RWPE2 (cell line): ENCODE measurements at regions not wholly inside any gene's neighbourhood (a gene's known extent, or its start where the extent isn't known, plus 50 kb on each side); places are given as distances from the start of the nearest gene placed in this dataset.

Source experiments
- ATAC-seq: fragments of 200-7000 bp; cut with Tn5 transposase; 3 replicates; pipeline ENCODE4 v1.9.1; 2021; ENCODE audit warnings: low read depth
- DNase-seq: peaks from one replicate; pipeline ENCODE4 v3.0.0-alpha.2; 2020; ENCODE audit warnings: low spot score
- H3K27ac ChIP-seq: fragments of 450-650 bp; 2 replicates; pipeline ENCODE4 v1.5.1; 2017; ENCODE audit warnings: mild to moderate bottlenecking; ENCODE audit not compliant: poor library complexity, severe bottlenecking
- H3K27me3 ChIP-seq: fragments of 250-450 bp; sonication (Bioruptor Pico); 2 replicates; pipeline ENCODE4 v1.5.1; 2021; ENCODE audit warnings: mild to moderate bottlenecking, moderate library complexity; ENCODE audit not compliant: insufficient read depth, poor library complexity, severe bottlenecking
- H3K36me3 ChIP-seq: fragments of 250-450 bp; sonication (Bioruptor Pico); 2 replicates; pipeline ENCODE4 v1.5.1; 2020; ENCODE audit warnings: low read depth, mild to moderate bottlenecking, moderate library complexity
- H3K4me1 ChIP-seq: fragments of 250-450 bp; sonication (Bioruptor Pico); 2 replicates; pipeline ENCODE4 v1.5.1; 2021; ENCODE audit warnings: mild to moderate bottlenecking, moderate library complexity; ENCODE audit not compliant: insufficient read depth, poor library complexity, severe bottlenecking
- H3K4me3 ChIP-seq: fragments of 250-450 bp; sonication (Bioruptor Pico); 2 replicates; pipeline ENCODE4 v1.5.1; 2021; ENCODE audit warnings: mild to moderate bottlenecking, moderate library complexity; ENCODE audit not compliant: severe bottlenecking
- H3K9me3 ChIP-seq: fragments of 250-450 bp; sonication (Bioruptor Pico); 2 replicates; pipeline ENCODE4 v1.5.1; 2021; ENCODE audit warnings: mild to moderate bottlenecking, moderate library complexity; ENCODE audit not compliant: severe bottlenecking
- TF ChIP-seq, protein P1 (sequence below): fragments of 450-650 bp; IDR thresholded peaks from one replicate; pipeline ENCODE4 v1.5.1; 2017; ENCODE audit warnings: mild to moderate bottlenecking, moderate library complexity; ENCODE audit not compliant: poor library complexity, severe bottlenecking

DNA sequence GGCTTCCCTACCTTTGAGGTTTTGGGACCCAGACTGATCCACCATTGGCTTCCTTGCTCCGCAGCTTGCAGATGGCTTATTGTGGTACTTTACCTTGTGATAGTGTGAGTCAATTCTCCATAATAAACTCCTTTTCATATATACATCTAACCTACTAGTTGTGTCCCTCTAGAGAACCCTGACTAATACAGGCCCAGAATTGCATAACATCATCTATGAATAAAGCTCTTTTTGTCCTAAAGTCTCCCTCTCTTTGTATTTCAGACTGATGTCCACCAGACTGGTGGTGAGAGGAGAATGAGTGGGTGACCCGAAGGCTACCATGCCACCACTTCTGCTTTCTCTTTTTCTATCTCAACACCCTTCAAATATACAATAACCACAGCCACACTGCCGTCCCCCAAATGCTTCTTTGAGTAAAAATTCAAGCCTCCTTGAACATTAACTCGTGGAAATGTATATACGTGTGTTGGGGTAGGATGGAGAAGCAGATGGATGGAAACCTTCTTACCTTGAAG is 265.7 kb downstream of the PTBP2 start:
- DNase-seq (no peak), ATAC-seq (no peak)
- TF ChIP-seq, protein P1, sequence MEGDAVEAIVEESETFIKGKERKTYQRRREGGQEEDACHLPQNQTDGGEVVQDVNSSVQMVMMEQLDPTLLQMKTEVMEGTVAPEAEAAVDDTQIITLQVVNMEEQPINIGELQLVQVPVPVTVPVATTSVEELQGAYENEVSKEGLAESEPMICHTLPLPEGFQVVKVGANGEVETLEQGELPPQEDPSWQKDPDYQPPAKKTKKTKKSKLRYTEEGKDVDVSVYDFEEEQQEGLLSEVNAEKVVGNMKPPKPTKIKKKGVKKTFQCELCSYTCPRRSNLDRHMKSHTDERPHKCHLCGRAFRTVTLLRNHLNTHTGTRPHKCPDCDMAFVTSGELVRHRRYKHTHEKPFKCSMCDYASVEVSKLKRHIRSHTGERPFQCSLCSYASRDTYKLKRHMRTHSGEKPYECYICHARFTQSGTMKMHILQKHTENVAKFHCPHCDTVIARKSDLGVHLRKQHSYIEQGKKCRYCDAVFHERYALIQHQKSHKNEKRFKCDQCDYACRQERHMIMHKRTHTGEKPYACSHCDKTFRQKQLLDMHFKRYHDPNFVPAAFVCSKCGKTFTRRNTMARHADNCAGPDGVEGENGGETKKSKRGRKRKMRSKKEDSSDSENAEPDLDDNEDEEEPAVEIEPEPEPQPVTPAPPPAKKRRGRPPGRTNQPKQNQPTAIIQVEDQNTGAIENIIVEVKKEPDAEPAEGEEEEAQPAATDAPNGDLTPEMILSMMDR, result no peak
- H3K27ac ChIP-seq, result no peak overlapping the region
- H3K36me3 ChIP-seq, result no peaks in the 10 kb centered on the region
- no peak overlapping the region for H3K4me3 ChIP-seq
- no peaks in the 10 kb centered on the region for H3K9me3 ChIP-seq
- H3K4me1 ChIP-seq, result no peaks in the 10 kb centered on the region
- H3K27me3 ChIP-seq, result no peaks in the 10 kb centered on the region

DNA sequence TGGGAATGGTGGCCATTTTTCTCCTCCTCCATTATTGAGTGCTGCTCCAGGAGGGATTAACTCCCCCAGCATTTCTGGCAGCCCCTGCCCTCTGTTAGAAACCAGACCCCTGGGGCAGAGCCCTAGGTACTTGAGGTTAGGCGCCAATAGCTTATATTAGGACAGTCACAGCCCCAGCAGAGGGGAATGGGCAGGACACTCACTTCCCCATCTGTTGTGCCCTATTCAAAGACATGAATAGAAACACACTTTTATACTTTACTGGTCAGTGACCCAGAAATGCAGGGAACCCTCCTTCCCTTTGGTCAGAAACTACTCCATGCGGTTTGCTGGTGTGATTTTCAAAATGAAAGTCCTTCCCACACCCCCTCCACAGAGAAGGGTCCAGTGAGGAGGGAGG is 267.7 kb downstream of the PTBP2 start:
- TF ChIP-seq, protein P1, result no peak
- H3K36me3 ChIP-seq, result no peaks in the 10 kb centered on the region
- DNase-seq, result no peak
- no peak overlapping the region for H3K27ac ChIP-seq
- no peak overlapping the region for H3K4me3 ChIP-seq
- no peaks in the 10 kb centered on the region for H3K27me3 ChIP-seq
- no peaks in the 10 kb centered on the region for H3K4me1 ChIP-seq
- no peak for ATAC-seq
- H3K9me3 ChIP-seq, result no peaks in the 10 kb centered on the region

DNA sequence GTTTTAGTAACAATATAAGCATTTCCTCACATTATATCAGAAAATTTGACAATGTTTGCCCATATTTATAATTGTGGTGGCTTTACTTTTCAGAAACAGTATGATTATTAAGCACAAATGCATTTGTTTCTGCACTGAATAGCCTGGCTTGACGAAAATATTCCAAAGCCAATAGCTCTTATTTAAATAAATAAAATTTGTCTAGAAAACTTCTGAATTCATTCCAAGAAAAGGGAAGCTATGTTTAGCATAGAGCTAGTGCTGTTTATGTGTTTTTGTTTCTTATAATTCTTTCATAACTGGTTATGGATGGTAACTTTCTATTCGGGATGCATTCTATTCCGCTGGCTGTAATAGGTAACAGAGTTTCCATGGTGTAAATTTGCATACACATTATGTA is 268.6 kb downstream of the PTBP2 start:
- H3K9me3 ChIP-seq, result no peaks in the 10 kb centered on the region
- no peak for DNase-seq
- TF ChIP-seq, protein P1, result no peak

DNA sequence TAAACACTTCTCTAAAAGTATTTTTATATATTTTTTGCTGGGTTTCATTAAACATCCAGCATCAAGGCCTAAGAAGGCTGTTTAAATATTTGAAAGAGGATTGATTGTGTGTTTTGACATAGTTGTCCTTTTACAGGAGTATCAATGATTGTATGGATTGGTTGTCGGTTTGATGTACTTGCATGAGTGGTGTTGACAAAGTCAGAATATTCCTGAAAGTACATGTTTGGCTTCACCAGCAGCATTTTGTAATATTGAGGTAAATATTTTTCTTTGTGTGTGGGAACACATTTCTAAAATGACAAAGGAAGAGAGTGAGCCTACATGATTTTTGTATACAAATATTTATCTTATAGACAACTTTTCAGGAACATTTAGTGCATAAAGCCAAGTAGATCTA is 269.7 kb downstream of the PTBP2 start:
- H3K4me3 ChIP-seq, result no peak overlapping the region

More for the DNA sequence above, 268.6 kb downstream of the PTBP2 start:
- H3K27ac ChIP-seq, result no peak overlapping the region
- H3K4me1 ChIP-seq, result no peaks in the 10 kb centered on the region
- no peaks in the 10 kb centered on the region for H3K27me3 ChIP-seq
- no peak overlapping the region for H3K4me3 ChIP-seq
- ATAC-seq, result no peak
- no peaks in the 10 kb centered on the region for H3K36me3 ChIP-seq

DNA sequence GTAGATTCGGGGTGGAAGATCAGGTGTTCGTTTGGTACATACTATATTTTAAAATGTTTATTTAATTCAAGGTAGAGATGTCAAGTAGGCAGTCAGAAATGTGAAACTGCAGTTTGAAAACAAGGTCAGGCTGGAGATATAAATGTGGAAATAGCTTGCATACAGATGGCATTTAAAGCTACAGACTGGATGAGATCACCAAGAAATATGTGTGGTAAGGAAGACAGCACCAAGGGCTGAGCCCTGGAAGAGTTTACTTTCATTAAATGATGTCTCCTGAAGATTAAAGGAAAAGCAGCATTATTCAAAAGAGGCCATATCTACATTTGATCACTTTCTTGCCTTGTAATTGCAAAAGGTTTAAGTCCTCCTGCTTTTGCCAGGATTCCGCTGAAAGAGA is 271.3 kb downstream of the PTBP2 start:
- H3K4me1 ChIP-seq, result no peaks in the 10 kb centered on the region
- H3K9me3 ChIP-seq, result no peaks in the 10 kb centered on the region
- DNase-seq, result no peak
- ATAC-seq, result no peak
- TF ChIP-seq, protein P1, result no peak
- no peaks in the 10 kb centered on the region for H3K27me3 ChIP-seq
- H3K4me3 ChIP-seq, result no peak overlapping the region
- no peak overlapping the region for H3K27ac ChIP-seq
- H3K36me3 ChIP-seq, result no peaks in the 10 kb centered on the region

More for the DNA sequence above, 269.7 kb downstream of the PTBP2 start:
- Histone ChIP-seq H3K9me3 (no peaks in the 10 kb centered on the region), H3K36me3 (no peaks in the 10 kb centered on the region), H3K4me1 (no peaks in the 10 kb centered on the region), H3K27me3 (no peaks in the 10 kb centered on the region), H3K27ac (no peak overlapping the region)
- ATAC-seq (no peak), DNase-seq (no peak)
- TF ChIP-seq, protein P1, result no peak
